A673 (cell line): ENCODE measurements at regions not wholly inside any gene's neighbourhood (a gene's known extent, or its start where the extent isn't known, plus 50 kb on each side); places are given as distances from the start of the nearest gene placed in this dataset.

Experiments
- BruUV-seq: library from RNA; stranded (reverse); fragments of 400-500 nt; replicated peaks from 2 replicates; lab custom pipeline; 2021; lab: Mats Ljungman, UMichigan
- CTCF ChIA-PET: fragments of 300-600 bp; sonication (Branson Sonifier 250); formaldehyde crosslinking; loops from one replicate; lab custom pipeline; 2022; ENCODE audit warnings: antibody characterized with exemption; lab: Charles Lee
- POLR2A ChIA-PET: fragments of 300-600 bp; sonication (Branson Sonifier 250); formaldehyde crosslinking; loops from one replicate; lab custom pipeline; 2022; ENCODE audit warnings: antibody characterized with exemption; ENCODE audit not compliant: low non-redundant PET; lab: Charles Lee
- DNase-seq: peaks from one replicate; pipeline ENCODE4 v3.0.0-alpha.2; 2015; ENCODE audit warnings: low spot score
- H3K27ac ChIP-seq: fragments of 200-600 bp; sonication (generic); 2 replicates; pipeline ENCODE4 v1.5.1; 2016; ENCODE audit warnings: mixed run types, low read depth, mild to moderate bottlenecking, mixed read lengths, antibody characterized with exemption, low read length; ENCODE audit not compliant: poor library complexity, severe bottlenecking
- H3K27me3 ChIP-seq: fragments of 200-600 bp; sonication (generic); replicated peaks from 2 replicates; pipeline ENCODE4 v1.6.1; 2017; ENCODE audit warnings: mixed run types, low read depth, mild to moderate bottlenecking, mixed read lengths, antibody characterized with exemption, low read length; ENCODE audit not compliant: insufficient read depth, poor library complexity
- H3K36me3 ChIP-seq: fragments of 200-600 bp; sonication (generic); 2 replicates; pipeline ENCODE4 v1.6.1; 2016; ENCODE audit warnings: mixed run types, mild to moderate bottlenecking, mixed read lengths, antibody characterized with exemption, low read length; ENCODE audit not compliant: insufficient read depth, poor library complexity, severe bottlenecking
- H3K4me1 ChIP-seq: fragments of 200-600 bp; sonication (generic); 2 replicates; pipeline ENCODE4 v1.6.1; 2017; ENCODE audit warnings: mixed run types, mild to moderate bottlenecking, mixed read lengths, antibody characterized with exemption, low read length; ENCODE audit not compliant: insufficient read depth, poor library complexity, severe bottlenecking
- H3K4me3 ChIP-seq: fragments of 200-600 bp; sonication (generic); 2 replicates; pipeline ENCODE4 v1.5.1; 2016; ENCODE audit warnings: low read depth, mixed run types, mild to moderate bottlenecking, mixed read lengths, low read length; ENCODE audit not compliant: poor library complexity, severe bottlenecking
- H3K9me3 ChIP-seq: fragments of 200-600 bp; sonication (generic); 2 replicates; pipeline ENCODE4 v1.6.1; 2016; ENCODE audit warnings: mixed run types, low read depth, mild to moderate bottlenecking, mixed read lengths, antibody characterized with exemption, low read length; ENCODE audit not compliant: poor library complexity, severe bottlenecking
- EZH2 ChIP-seq: fragments of 200-600 bp; sonication (generic); IDR thresholded peaks from 2 replicates; pipeline ENCODE4 v1.6.1; 2017; ENCODE audit warnings: borderline replicate concordance, low read depth, mild to moderate bottlenecking, mixed read lengths, antibody characterized with exemption, low read length; ENCODE audit not compliant: poor library complexity, severe bottlenecking
- intact Hi-C: fragments of 100-400 bp; cut with micrococcal nuclease; formaldehyde crosslinking; loops from one replicate; pipeline ENCODE4 v1.10.0; 2022; ENCODE audit not compliant: unreplicated experiment
- TF ChIP-seq, protein P1 (sequence below): fragments of 300-800, 200-600 bp; sonication (generic); conservative IDR thresholded peaks from 2 replicates; pipeline ENCODE4 v1.5.1; 2017; ENCODE audit warnings: low read depth, mild to moderate bottlenecking, antibody characterized with exemption, low read length, moderate library complexity, mixed read lengths

DNA sequence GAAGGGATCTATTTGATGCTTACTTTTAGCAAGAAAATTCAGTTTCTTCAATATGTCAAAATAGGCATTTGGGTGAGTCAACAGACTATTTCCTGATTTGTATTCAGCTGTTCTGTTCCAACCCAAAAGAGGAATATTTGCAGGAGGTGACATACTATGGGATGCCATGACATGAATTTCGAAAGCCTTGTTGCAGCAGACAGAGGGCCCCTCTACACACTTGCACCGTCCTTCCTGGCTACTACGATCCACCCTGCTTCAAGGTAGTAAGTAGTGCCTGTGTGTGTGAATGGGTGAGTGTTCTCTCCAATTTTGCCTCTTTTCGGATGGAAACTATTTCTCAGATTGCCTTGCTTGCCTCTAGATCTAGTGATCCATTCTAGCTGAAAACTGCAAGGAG, 413.0 kb upstream of the ADARB2 start:
- BruUV-seq = no TSS peak
- no peaks in the 10 kb centered on the region for H3K9me3 ChIP-seq
- TF ChIP-seq, protein P1, sequence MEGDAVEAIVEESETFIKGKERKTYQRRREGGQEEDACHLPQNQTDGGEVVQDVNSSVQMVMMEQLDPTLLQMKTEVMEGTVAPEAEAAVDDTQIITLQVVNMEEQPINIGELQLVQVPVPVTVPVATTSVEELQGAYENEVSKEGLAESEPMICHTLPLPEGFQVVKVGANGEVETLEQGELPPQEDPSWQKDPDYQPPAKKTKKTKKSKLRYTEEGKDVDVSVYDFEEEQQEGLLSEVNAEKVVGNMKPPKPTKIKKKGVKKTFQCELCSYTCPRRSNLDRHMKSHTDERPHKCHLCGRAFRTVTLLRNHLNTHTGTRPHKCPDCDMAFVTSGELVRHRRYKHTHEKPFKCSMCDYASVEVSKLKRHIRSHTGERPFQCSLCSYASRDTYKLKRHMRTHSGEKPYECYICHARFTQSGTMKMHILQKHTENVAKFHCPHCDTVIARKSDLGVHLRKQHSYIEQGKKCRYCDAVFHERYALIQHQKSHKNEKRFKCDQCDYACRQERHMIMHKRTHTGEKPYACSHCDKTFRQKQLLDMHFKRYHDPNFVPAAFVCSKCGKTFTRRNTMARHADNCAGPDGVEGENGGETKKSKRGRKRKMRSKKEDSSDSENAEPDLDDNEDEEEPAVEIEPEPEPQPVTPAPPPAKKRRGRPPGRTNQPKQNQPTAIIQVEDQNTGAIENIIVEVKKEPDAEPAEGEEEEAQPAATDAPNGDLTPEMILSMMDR = no peak
- no peak for TF ChIP-seq EZH2
- ChIA-PET CTCF (no interaction called here), POLR2A (no interaction called here)
- intact Hi-C loops = no loop called here
- H3K27me3 ChIP-seq = peaks cover 77% of the 10 kb centered on the region
- no peak overlapping the region for H3K27ac ChIP-seq
- H3K36me3 ChIP-seq = no peaks in the 10 kb centered on the region
- no peak for DNase-seq
- no peak overlapping the region for H3K4me3 ChIP-seq
- no peaks in the 10 kb centered on the region for H3K4me1 ChIP-seq

DNA sequence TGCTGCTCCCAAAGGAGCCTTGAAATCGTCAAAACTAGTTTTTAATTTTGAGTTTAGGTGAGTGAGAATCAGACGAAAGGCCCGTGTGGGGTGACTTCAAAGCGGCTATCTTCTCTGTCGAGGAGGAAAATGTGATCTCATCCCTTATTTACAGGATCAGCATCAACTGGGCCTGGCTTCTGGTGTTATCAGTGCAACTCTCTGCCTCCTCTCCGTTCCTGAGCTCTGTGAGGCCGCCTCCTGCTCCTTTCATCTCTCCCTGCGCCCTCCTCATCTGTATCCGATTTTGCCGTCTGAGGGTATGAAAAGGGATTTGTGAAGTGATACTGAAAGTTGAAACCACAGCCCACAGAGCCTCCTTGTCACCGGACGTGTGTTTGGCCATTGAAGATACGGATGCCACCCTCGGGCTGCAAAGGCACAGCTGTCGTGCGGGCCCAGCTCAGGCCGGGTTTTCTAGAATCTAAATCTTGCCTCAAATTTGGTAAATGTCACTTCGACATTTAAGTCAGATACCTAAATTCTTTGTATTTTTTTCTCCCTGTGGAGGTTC, 408.7 kb upstream of the ADARB2 start:
- POLR2A ChIA-PET = no interaction called here
- no peak for DNase-seq

DNA sequence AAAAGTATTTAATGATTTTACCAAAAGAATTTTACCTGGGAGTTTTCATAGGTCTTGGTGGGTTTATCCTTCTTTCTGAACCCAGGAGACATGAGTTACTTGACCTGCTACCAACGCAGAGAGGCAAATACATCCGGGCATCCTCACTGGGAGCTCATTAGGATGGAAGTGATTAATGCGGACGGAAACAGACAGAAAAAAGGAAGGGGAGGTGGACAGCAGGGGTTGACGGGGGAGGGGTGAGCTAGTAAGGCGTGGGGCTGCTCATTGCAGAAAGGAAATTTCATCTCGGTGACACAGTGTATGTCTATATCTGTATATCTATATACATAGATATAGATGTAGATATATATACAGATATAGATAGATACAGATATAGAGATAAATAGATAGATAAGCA, 408.2 kb upstream of the ADARB2 start:
- Histone ChIP-seq H3K4me3 (no peak overlapping the region), H3K4me1 (no peaks in the 10 kb centered on the region), H3K9me3 (no peaks in the 10 kb centered on the region), H3K36me3 (no peaks in the 10 kb centered on the region), H3K27ac (no peak overlapping the region), H3K27me3 (peaks cover 73% of the 10 kb centered on the region)
- POLR2A ChIA-PET = interaction anchor here (0.6 kb wide), 1 partner anchor 1190 kb away, joined by 5 read pairs; no protein-coding TSS in a partner anchor
- TF ChIP-seq, protein P1 = no peak
- TF ChIP-seq EZH2 = no peak
- DNase-seq = no peak
- intact Hi-C loops = no loop called here
- CTCF ChIA-PET = no interaction called here
- no TSS peak for BruUV-seq

More for the DNA sequence above, 408.7 kb upstream of the ADARB2 start:
- intact Hi-C loops = no loop called here
- Histone ChIP-seq H3K27ac (no peak overlapping the region), H3K27me3 (peaks cover 74% of the 10 kb centered on the region), H3K4me1 (no peaks in the 10 kb centered on the region), H3K9me3 (no peaks in the 10 kb centered on the region), H3K4me3 (no peak overlapping the region), H3K36me3 (no peaks in the 10 kb centered on the region)
- TF ChIP-seq, protein P1 = no peak
- TF ChIP-seq EZH2 = no peak
- CTCF ChIA-PET = no interaction called here
- BruUV-seq = no TSS peak
